ENCODE measurements at regions not wholly inside any gene's neighbourhood (a gene's known extent, or its start where the extent isn't known, plus 50 kb on each side); places are given as distances from the start of the nearest gene placed in this dataset.

- no peak overlapping the region for H3K4me2 ChIP-seq (ENCODE audit: low read length)
- no peaks in the 10 kb centered on the region for H3K79me2 ChIP-seq (replicated peaks; ENCODE audit: insufficient read depth, low read length)
- H3K27me3 ChIP-seq (ENCODE audit: insufficient read depth, low read depth, low read length): no peaks in the 10 kb centered on the region
- TF ChIP-seq SMC3 (conservative IDR thresholded peaks at IDR 0.05; ENCODE audit: poor library complexity) (no peak), TAF1 (IDR thresholded peaks at IDR 0.05; ENCODE audit: low read depth) (no peak), EP300 (conservative IDR thresholded peaks at IDR 0.05; ENCODE audit: poor library complexity, severe bottlenecking) (no peak), REST (IDR thresholded peaks at IDR 0.05; ENCODE audit: borderline replicate concordance) (no peak), CTCF (IDR thresholded peaks at IDR 0.05; ENCODE audit: poor library complexity, severe bottlenecking) (no peak), EZH2 (IDR thresholded peaks at IDR 0.05; ENCODE audit: borderline replicate concordance, insufficient read depth, low read length, poor library complexity, severe bottlenecking) (no peak), POLR2AphosphoS5 (IDR thresholded peaks at IDR 0.05) (no peak), MXI1 (conservative IDR thresholded peaks at IDR 0.05; ENCODE audit: poor library complexity, severe bottlenecking) (no peak), RAD21 (conservative IDR thresholded peaks at IDR 0.05) (no peak)
- no peaks in the 10 kb centered on the region for H3K36me3 ChIP-seq (ENCODE audit: insufficient read depth, low read length)
- H3K9me3 ChIP-seq (ENCODE audit: low read length): no peaks in the 10 kb centered on the region
- H4K20me1 ChIP-seq (ENCODE audit: insufficient read depth): no peaks in the 10 kb centered on the region
- no peaks in the 10 kb centered on the region for H3F3A ChIP-seq (ENCODE audit: insufficient read depth, low read length, poor library complexity, severe bottlenecking)
- no peak overlapping the region for H3K27ac ChIP-seq (ENCODE audit: low read length)
- H3K4me3 ChIP-seq (ENCODE audit: low read length): no peak overlapping the region
- no peak overlapping the region for H3K9ac ChIP-seq (ENCODE audit: low read length)
- no peak overlapping the region for H2AFZ ChIP-seq (ENCODE audit: low read depth, low read length)
- H3K9me2 ChIP-seq (ENCODE audit: insufficient read depth, low read length): no peaks in the 10 kb centered on the region
Measured at GRCh38 chr5:167665841-167666375, 625.5 kb upstream of the WWC1 start.

- Histone ChIP-seq H3K27me3 (ENCODE audit: insufficient read depth, low read depth, low read length) (no peaks in the 10 kb centered on the region), H3K4me3 (ENCODE audit: low read length) (no peak overlapping the region), H3K9me2 (ENCODE audit: insufficient read depth, low read length) (no peaks in the 10 kb centered on the region), H3K9ac (ENCODE audit: low read length) (no peak overlapping the region), H3K27ac (ENCODE audit: low read length) (no peak overlapping the region), H3F3A (ENCODE audit: insufficient read depth, low read length, poor library complexity, severe bottlenecking) (no peaks in the 10 kb centered on the region), H3K36me3 (ENCODE audit: insufficient read depth, low read length) (no peaks in the 10 kb centered on the region), H3K79me2 (replicated peaks; ENCODE audit: insufficient read depth, low read length) (no peaks in the 10 kb centered on the region), H3K4me2 (ENCODE audit: low read length) (no peak overlapping the region), H2AFZ (ENCODE audit: low read depth, low read length) (no peak overlapping the region), H3K9me3 (ENCODE audit: low read length) (no peaks in the 10 kb centered on the region), H4K20me1 (ENCODE audit: insufficient read depth) (no peaks in the 10 kb centered on the region)
- TF ChIP-seq EZH2 (IDR thresholded peaks at IDR 0.05; ENCODE audit: borderline replicate concordance, insufficient read depth, low read length, poor library complexity, severe bottlenecking) (no peak), TAF1 (IDR thresholded peaks at IDR 0.05; ENCODE audit: low read depth) (no peak), CTCF (IDR thresholded peaks at IDR 0.05; ENCODE audit: poor library complexity, severe bottlenecking) (no peak), EP300 (conservative IDR thresholded peaks at IDR 0.05; ENCODE audit: poor library complexity, severe bottlenecking) (no peak), POLR2AphosphoS5 (IDR thresholded peaks at IDR 0.05) (no peak)
Measured at GRCh38 chr5:167671176-167671575, 620.3 kb upstream of the WWC1 start.
